SU-DHL-6 (cell line): ENCODE measurements at regions not wholly inside any gene's neighbourhood (a gene's known extent, or its start where the extent isn't known, plus 50 kb on each side); places are given as distances from the start of the nearest gene placed in this dataset.
A peak's percentile ranks its signal among the peaks of the same experiment; 100 is the strongest.
"Not testable (repeated sequence)": the region's sequence is repeated elsewhere in the genome, so short reads cannot be mapped to it uniquely, and the experiment has no call there.

Experiments
- CTCF ChIP-seq: fragments of 200-600 bp; sonication (generic); IDR thresholded peaks from one replicate; pipeline ENCODE4 v1.5.1; 2017; ENCODE audit warnings: antibody characterized with exemption, mild to moderate bottlenecking, low read length, moderate library complexity; ENCODE audit not compliant: insufficient read depth, poor library complexity, severe bottlenecking
- EZH2phosphoT487 ChIP-seq: fragments of 200-600 bp; sonication (generic), shearing (Covaris generic); conservative IDR thresholded peaks from 2 replicates; pipeline ENCODE4 v1.6.1; 2018; ENCODE audit warnings: mild to moderate bottlenecking, antibody characterized with exemption, low read length, moderate library complexity, mixed read lengths

DNA sequence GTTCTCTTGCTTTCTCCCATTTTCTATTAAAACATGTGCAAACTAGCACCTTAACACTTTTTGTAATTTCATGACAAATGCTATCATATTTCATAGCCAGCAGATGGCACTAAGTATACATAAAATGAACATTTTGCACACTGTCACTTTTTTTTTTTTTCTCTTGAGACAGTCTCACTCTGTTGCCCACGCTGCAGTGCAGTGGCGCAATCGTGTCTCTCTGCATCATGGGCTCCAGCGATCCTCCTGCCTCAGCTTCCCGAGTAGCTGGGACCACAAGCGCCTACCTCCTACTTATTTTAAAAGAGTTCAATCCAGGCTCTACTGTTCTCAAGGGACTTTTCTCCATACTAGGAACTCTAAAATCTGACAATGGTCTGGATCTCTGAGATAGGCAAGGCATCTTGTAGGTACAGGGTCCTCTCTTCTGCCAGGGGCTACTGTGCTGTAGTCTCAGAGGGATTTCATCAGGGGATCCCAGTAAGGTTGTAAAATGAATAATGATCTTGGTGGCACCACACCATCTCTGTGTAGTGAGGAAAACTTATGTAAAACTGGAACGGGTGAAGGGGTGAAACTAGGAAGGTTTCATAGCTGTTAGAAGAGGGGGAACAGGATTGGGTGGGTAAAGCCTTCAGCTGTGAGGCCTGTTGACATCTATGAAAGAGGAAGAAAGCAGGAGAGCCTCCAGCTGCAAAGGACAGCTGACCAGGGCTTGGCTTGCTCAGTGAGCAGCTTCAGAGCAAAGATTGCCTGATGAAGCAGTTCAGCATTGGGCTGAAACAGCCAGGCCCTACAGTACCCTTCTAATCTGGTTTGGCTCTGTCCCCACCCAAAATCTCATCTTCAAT lies 196.9 kb downstream of the AVL9 start:
- peak; percentile 20 for TF ChIP-seq CTCF
- not testable (repeated sequence) for TF ChIP-seq EZH2phosphoT487
